ENCODE measurements at regions not wholly inside any gene's neighbourhood (a gene's known extent, or its start where the extent isn't known, plus 50 kb on each side); places are given as distances from the start of the nearest gene placed in this dataset.

DNA sequence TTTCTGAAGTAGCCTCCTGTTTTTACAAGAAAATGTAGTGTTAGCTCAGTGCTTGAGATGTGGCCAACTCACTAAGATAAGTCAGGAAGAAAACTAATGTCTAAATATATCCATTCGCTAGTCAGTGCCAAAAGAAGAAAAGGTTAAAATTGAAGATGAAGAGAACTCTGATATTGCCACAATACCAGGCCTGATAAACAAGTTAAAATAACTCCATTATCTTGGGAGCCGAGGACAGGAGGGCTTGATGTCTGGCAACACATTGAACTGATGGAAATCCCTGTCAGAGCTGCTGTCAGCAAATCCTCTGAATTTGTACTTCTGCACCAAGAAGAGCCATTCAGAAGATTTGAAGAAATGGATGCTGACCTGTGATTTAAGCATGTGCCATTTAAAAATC, 103.4 kb downstream of the LRRC70 start:
- TF ChIP-seq, protein P1, sequence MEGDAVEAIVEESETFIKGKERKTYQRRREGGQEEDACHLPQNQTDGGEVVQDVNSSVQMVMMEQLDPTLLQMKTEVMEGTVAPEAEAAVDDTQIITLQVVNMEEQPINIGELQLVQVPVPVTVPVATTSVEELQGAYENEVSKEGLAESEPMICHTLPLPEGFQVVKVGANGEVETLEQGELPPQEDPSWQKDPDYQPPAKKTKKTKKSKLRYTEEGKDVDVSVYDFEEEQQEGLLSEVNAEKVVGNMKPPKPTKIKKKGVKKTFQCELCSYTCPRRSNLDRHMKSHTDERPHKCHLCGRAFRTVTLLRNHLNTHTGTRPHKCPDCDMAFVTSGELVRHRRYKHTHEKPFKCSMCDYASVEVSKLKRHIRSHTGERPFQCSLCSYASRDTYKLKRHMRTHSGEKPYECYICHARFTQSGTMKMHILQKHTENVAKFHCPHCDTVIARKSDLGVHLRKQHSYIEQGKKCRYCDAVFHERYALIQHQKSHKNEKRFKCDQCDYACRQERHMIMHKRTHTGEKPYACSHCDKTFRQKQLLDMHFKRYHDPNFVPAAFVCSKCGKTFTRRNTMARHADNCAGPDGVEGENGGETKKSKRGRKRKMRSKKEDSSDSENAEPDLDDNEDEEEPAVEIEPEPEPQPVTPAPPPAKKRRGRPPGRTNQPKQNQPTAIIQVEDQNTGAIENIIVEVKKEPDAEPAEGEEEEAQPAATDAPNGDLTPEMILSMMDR (IDR thresholded peaks at IDR 0.05), result no peak
- TF ChIP-seq POLR2A (IDR thresholded peaks at IDR 0.05), result no peak
